ENCODE measurements at regions not wholly inside any gene's neighbourhood (a gene's known extent, or its start where the extent isn't known, plus 50 kb on each side); places are given as distances from the start of the nearest gene placed in this dataset.
"Not testable (repeated sequence)": the region's sequence is repeated elsewhere in the genome, so short reads cannot be mapped to it uniquely, and the experiment has no call there.

DNA sequence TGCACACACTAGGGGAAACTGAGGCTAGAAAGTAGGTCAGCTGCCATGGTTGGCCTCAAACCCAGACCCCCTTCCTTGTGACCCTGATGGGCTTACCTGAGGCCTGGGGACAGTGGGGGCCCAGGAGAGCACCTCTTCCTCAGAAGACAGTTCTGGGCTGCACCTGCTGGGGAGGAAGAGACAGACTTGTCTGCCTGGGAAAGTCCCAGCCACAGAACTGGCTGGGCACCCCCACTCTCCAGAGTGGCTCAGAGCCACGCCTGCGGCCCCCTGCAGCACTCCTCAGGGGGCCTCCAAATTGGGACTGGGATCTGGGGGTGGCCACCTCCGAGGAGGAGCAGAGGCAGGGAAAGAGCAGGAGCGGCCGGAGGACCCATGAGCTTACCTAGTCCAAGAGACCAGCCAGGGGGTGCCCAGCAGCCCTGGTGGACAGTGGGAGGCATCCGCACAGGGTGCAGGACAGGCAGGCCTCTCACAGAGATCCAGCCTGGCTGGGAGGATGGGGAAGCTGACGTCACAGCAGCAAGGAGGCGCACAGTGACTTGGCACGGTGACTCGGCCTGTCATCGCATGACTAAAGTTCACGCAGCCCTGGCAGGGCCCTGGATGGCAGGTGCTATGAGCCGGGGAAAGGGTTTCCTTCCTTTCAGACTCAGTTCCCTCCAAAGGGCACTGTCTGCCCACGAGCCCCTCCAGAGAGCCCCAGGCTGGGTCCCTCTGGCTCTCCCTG, 907.7 kb downstream of the TUBA3C start:
- not testable (repeated sequence) for H3K4me1 Mint-ChIP-seq; H3K9me3 Mint-ChIP-seq; H3K4me3 Mint-ChIP-seq; DNase-seq (ENCODE audit: low spot score in 2 of 2); H3K36me3 Mint-ChIP-seq; H3K27ac Mint-ChIP-seq
- peak; percentile 26 for ATAC-seq

DNA sequence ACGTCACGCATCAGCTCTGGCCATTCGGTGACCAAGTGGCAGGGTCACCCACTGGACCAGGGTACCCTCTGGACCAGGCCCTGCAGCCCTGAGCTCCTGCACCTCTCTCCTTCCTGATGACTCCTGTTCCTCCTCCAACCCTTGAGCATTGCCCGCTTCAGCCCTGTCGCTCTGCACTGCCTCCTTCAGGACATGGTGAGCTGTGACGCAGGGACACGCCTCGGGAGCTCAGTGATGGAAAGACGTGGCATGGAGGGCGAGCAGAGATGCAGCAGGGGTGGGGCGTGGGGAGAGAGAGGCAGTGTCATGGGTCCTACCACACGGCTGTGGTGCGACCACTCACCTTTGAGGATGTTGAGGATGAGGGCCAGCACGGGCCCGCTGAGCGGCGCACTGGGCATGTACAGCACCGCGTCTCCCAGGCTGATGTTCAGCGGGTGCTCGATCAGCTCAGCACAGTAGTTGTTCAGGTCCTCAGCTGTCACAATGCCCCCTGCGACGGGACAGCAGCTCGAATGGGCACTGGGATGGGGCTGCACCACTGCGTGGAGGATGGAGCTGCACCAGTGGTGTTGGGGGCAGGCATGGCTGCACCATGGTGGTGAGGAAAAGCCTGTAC, 922.7 kb downstream of the TUBA3C start:
- ATAC-seq; H3K4me3 Mint-ChIP-seq; H3K27ac Mint-ChIP-seq; H3K4me1 Mint-ChIP-seq; DNase-seq (ENCODE audit: low spot score in 2 of 2); H3K36me3 Mint-ChIP-seq; H3K9me3 Mint-ChIP-seq: not testable (repeated sequence)

DNA sequence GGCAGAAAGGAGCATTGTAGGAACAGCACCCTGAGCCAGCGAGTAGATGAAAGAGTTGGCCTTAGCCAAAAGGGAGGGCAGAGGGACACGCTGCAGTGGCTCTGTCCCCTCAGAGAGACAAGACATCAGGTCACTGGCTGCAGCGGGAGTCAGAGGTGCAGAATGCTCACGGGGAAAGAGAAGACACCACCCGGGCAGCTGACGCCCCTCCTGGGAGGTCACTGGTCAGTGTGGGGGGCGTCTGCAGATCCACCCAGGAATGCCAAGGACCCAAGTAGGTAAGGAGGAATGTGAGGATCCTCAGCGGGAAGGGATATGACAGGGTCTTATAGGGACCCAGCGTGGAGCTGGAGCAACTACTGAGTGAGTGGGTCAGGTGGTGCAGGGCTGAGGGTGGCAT, 923.9 kb downstream of the TUBA3C start:
- H3K27ac Mint-ChIP-seq; H3K36me3 Mint-ChIP-seq; H3K4me1 Mint-ChIP-seq; ATAC-seq; H3K4me3 Mint-ChIP-seq; H3K9me3 Mint-ChIP-seq; DNase-seq (ENCODE audit: low spot score in 2 of 2): not testable (repeated sequence)

DNA sequence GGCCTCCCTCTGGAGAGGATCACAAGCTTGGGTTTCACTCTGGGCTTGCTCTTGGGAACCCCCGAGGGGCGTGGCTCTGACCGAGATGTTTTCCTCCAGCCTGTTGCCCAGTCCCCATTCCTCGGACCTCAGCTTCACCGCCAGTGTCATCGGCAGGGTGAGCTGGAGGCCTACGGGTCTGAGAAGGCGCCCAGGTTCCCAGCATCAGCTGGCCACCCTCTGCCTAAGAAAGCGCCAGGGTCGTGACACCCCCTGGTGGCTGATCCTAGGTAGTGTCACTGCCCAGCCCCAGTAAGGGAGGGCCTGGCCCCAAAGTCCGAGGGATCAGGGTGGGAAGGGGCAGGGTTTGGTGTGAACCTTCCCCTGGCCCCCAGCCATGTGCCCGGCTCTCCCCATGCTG, 928.8 kb downstream of the TUBA3C start:
- peaks cover 16% of the 10 kb centered on the region for H3K4me1 Mint-ChIP-seq
- H3K36me3 Mint-ChIP-seq, ATAC-seq: not testable (repeated sequence)

DNA sequence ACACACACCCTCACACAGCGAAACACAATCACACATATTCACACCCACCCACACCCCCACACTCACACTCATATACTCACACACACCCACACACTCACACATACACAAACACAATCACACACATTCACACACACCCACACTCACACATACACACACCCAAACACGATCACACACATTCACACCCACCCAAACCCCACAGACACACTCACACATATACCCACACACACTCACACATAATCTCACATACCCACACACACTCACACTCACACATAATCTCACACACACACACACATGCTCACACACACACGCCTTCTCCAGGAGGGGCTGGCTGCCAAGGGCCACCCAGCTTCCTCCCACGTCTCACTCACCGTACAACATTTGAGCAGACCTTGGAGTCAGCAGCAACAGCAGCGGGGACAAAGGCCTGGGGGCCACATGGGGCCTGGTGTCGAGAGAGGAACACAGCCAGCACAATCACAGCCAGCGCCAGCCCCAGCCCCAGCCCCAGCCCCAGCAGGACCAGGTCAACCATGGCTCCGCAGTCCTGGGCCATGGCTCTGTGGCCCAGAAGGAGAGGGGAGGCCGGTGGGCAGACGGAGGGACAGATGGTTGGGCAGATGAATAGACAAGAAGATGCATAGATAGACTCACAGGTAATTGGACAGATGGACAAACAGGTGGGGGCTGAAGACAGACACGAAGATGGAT, 932.9 kb downstream of the TUBA3C start:
- H3K9me3 Mint-ChIP-seq; H3K27ac Mint-ChIP-seq; H3K36me3 Mint-ChIP-seq; H3K4me3 Mint-ChIP-seq; ATAC-seq; DNase-seq (ENCODE audit: low spot score in 2 of 2): not testable (repeated sequence)
- H3K4me1 Mint-ChIP-seq: peaks cover 11% of the 10 kb centered on the region

More for the DNA sequence above, 928.8 kb downstream of the TUBA3C start:
- DNase-seq (ENCODE audit: low spot score in 2 of 2); H3K4me3 Mint-ChIP-seq; H3K9me3 Mint-ChIP-seq; H3K27ac Mint-ChIP-seq: not testable (repeated sequence)

DNA sequence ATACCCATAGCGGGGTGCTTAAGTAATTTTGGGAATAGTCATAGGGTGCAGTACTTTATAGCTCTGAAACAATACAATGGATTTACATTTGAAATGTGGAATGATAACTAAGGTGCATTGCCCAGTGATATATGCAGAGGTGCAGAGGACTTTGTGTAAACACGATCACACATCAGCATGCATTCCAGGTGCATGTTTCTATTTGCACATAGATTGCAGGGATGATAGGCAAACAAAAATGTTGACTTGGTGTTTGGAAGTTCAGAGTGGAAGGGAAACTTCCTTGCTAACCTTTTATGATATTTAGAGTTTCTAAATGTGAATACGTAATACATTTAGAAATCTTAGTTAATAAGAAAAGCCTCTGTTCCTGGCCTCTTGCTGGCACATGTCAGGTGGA, 941.5 kb downstream of the TUBA3C start:
- ATAC-seq; H3K4me1 Mint-ChIP-seq; H3K36me3 Mint-ChIP-seq; H3K4me3 Mint-ChIP-seq; H3K27ac Mint-ChIP-seq; H3K9me3 Mint-ChIP-seq; DNase-seq (ENCODE audit: low spot score in 2 of 2): not testable (repeated sequence)

DNA sequence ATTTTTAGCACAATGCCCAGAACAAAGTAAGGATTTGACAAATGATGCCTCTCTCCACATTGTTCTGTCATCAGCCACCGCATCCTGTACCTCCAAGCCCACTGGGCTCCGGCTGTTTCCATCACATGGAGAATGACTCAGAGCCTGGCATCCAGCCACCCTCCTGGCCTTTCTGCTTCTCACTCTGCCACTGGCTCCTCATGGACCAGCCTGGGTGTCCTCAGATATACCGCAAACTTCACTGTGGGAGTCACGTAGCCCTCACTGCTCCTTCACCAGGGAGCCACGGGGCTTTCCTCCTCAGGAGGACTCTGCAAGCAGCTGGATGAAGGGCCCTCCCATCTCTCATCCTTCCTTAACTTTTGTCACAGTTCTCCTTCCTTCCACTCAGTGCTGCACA, 943.0 kb downstream of the TUBA3C start:
- not testable (repeated sequence) for ATAC-seq; H3K4me3 Mint-ChIP-seq; H3K9me3 Mint-ChIP-seq; H3K36me3 Mint-ChIP-seq; H3K4me1 Mint-ChIP-seq; DNase-seq (ENCODE audit: low spot score in 2 of 2); H3K27ac Mint-ChIP-seq

DNA sequence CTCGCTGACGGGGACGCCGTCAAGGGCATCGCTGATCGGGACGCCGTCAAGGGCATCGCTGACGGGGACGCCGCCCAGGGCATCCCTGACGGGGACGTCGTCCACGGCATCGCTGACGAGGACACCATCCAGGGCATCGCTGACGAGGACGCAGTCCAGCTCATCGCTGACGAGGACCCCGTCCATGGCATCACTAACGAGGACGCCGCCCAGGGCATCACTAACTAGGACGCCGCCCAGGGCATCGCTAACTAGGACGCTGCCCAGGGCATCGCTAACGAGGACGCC, 945.2 kb downstream of the TUBA3C start:
- Mint-ChIP-seq H3K27ac (no peak overlapping the region), H3K9me3 (no peaks in the 10 kb centered on the region), H3K4me1 (no peaks in the 10 kb centered on the region), H3K4me3 (no peak overlapping the region), H3K36me3 (no peaks in the 10 kb centered on the region)
- ATAC-seq (no peak), DNase-seq (ENCODE audit: low spot score in 2 of 2) (no peak)

DNA sequence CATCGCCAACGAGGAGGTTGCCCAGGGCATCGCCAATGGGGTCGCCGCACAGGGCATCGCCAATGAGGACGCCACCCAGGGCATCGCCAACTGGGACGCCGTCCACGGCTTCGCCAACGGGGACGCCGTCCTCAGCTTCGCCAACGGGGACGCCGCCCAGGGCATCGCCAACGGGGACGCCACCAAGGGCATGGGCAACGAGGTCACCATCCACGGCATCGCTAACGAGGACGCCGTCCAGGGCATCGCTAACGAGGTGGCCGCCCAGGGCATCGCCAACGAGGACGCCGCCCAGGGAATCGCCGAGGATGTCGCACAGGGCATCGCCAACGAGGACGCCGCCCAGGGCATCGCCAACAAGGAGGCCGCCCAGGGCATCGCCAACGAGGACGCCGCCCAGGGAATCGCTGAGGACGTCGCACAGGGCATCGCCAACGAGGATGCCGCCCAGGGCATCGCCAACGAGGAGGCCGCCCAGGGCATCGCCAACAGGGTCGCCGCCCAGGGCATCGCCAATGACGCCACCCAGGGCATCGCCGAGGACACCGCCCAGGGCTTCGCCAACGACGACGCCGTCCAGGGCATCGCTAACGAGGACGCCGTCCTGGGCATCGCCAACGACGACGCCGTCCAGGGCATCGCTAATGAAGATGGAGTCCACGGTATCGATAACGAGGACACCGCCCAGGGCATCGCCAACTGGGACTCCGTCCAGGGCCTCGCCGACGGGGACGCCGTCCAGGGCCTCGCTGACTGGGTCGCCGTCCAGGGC, 945.7 kb downstream of the TUBA3C start:
- H3K36me3 Mint-ChIP-seq: no peaks in the 10 kb centered on the region
- DNase-seq (ENCODE audit: low spot score in 2 of 2) (no peak), ATAC-seq (no peak)
- no peaks in the 10 kb centered on the region for H3K4me1 Mint-ChIP-seq
- H3K4me3 Mint-ChIP-seq: no peak overlapping the region
- H3K27ac Mint-ChIP-seq: no peak overlapping the region
- no peaks in the 10 kb centered on the region for H3K9me3 Mint-ChIP-seq

DNA sequence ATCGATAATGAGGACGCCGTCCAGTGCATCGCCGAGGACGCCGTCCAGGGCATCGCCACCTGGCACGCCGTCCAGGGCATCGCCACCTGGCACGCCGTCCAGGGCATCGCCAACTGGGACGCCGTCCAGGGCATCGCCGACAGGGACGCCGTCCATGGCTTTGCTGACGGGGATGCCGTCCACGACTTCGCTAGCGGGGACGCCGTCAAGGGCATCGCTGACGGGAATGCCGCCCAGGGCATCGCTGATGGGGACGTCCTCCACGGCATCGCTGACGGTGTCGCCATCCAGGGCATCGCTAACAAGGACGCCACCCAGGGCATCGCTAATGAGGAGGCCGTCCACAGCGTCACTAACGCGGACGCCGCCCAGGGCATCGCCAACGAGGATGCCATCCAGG, 946.5 kb downstream of the TUBA3C start:
- ATAC-seq (no peak), DNase-seq (ENCODE audit: low spot score in 2 of 2) (no peak)
- no peak overlapping the region for H3K4me3 Mint-ChIP-seq
- H3K36me3 Mint-ChIP-seq: no peaks in the 10 kb centered on the region
- H3K9me3 Mint-ChIP-seq: no peaks in the 10 kb centered on the region
- H3K27ac Mint-ChIP-seq: no peak overlapping the region
- H3K4me1 Mint-ChIP-seq: no peaks in the 10 kb centered on the region

DNA sequence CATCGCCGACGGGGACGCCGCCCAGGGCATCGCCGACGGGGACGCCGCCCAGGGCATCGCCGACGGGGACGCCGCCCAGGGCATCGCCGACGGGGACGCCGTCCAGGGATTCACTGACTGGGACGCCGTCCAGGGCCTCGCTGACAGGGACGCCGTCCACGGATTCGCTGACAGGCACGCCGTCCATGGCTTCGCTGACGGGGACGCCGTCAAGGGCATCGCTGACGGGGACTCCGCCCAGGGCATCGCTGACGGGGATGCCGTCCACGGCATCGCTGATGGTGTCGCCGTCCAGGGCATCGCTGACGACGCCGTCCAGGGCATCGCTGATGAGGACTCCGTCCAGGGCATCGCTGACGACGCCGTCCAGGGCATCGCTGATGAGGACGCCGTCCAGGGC, 947.2 kb downstream of the TUBA3C start:
- not testable (repeated sequence) for H3K4me1 Mint-ChIP-seq; H3K36me3 Mint-ChIP-seq; H3K27ac Mint-ChIP-seq; H3K4me3 Mint-ChIP-seq; ATAC-seq; H3K9me3 Mint-ChIP-seq; DNase-seq (ENCODE audit: low spot score in 2 of 2)

DNA sequence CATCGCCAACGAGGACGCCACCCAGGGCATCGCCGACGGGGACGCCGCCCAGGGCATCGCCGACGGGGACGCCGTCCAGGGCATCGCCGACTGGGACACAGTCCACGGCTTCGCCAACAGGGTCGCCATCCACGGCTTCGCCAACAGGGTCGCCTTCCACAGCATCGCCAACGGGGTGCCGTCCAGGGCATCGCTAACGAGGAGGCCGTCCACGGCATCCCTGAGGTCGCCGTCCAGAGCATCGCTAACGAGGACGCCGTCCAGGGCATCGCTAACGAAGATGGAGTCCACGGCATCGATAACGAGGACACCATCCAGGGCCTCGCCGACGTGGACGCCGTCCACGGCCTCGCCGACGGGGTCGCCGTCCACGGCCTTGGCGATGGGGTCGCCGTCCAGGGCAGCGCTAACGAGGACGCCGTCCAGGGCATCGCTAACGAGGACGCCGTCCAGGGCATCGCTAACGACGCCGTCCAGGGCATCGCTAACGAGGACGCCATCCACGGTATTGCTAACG, 947.8 kb downstream of the TUBA3C start:
- no peaks in the 10 kb centered on the region for H3K36me3 Mint-ChIP-seq
- ATAC-seq: no peak
- H3K4me1 Mint-ChIP-seq: no peaks in the 10 kb centered on the region

DNA sequence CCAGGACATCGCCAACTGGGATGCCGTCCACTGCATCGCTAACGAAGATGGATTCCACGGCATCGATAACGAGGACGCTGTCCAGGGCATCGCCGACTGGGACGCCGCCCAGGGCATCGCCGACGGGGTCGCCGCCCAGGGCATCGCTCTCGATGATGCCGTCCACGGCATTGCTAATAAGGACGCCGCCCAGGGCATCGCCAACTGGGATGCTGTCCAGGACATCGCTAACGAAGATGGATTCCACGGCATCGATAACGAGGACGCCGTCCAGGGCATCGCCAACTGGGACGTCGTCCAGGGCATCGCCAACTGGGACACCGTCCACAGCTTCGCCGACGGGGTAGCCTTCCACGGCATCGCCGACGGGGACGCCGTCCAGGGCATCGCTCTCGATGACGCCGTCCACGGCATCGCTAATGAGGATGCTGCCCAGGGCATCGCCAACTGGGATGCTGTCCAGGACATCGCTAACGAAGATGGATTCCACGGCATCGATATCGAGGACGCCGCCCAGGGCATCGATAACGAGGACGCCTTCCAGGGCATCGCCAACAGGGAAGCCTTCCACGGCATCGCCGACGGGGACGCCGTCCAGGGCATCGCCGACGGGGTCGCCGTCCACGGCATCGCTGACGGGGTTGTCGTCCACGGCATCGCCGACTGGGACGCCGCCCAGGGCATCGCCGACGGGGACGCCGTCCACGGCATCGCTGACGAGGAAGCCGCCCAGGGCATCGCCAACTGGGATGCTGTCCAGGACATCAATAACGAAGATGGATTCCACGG, 948.4 kb downstream of the TUBA3C start:
- no peak for DNase-seq (ENCODE audit: low spot score in 2 of 2)
- no peak for ATAC-seq
- Mint-ChIP-seq H3K9me3 (no peaks in the 10 kb centered on the region), H3K4me1 (no peaks in the 10 kb centered on the region), H3K27ac (no peak overlapping the region), H3K4me3 (no peak overlapping the region), H3K36me3 (no peaks in the 10 kb centered on the region)

More for the DNA sequence above, 947.8 kb downstream of the TUBA3C start:
- H3K9me3 Mint-ChIP-seq: no peaks in the 10 kb centered on the region
- no peak for DNase-seq (ENCODE audit: low spot score in 2 of 2)
- no peak overlapping the region for H3K4me3 Mint-ChIP-seq
- H3K27ac Mint-ChIP-seq: no peak overlapping the region

DNA sequence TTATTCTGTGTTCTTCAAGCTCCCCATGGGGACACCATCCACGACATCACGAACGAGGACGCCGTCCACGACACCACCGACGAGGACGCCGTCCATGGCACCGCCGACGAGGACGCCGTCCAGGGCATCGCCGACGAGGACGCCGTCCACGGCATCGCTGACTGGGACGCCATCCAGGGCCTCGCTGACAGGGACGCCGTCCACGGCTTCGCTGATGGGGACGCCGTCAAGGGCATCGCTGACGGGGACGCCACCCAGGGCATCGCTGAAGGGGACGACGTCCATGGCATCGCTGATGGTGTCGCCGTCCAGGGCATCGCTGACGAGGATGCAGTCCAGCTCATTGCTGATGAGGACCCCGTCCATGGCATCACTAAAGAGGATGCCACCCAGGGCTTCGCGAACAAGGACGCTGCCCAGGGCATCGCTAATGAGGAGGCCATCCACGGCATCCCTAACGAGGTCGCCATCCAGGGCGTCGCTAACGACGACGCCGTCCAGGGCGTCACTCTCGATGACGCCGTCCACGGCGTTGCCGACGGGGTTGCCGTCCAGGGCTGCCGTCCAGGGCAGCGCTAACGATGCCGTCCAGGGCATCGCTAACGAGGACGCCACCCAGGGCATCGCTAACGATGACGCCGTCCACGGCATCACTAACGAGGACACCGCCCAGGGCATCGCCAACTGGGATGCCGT, 949.2 kb downstream of the TUBA3C start:
- Mint-ChIP-seq H3K4me1 (no peaks in the 10 kb centered on the region), H3K36me3 (no peaks in the 10 kb centered on the region), H3K27ac (no peak overlapping the region), H3K4me3 (no peak overlapping the region), H3K9me3 (no peaks in the 10 kb centered on the region)
- ATAC-seq (no peak), DNase-seq (ENCODE audit: low spot score in 2 of 2) (no peak)

Data from stimulated activated effector memory CD8-positive, alpha-beta T cell treated with anti-CD3 and anti-CD28 coated beads, Interleukin-12 subunit alpha, Interleukin-12 subunit beta, amount 100 ng/mL, for 72 hours (primary cell).